Endodermal cell (in vitro differentiated cells): ENCODE measurements at regions not wholly inside any gene's neighbourhood (a gene's known extent, or its start where the extent isn't known, plus 50 kb on each side); places are given as distances from the start of the nearest gene placed in this dataset.

Source experiments
- DNase-seq: peaks from one replicate; pipeline ENCODE4 v3.0.0-alpha.2; 2017
- H3K27ac ChIP-seq: 2 replicates; pipeline ENCODE4 v1.5.1; 2013; ENCODE audit warnings: mild to moderate bottlenecking, low read depth, low read length, moderate library complexity
- H3K27me3 ChIP-seq: 2 replicates; pipeline ENCODE4 v1.6.1; 2013; ENCODE audit warnings: mild to moderate bottlenecking, low read length, moderate library complexity; ENCODE audit not compliant: insufficient read depth, control insufficient read depth, poor library complexity, severe bottlenecking
- H3K36me3 ChIP-seq: 2 replicates; pipeline ENCODE4 v1.7.0; 2013; ENCODE audit warnings: mild to moderate bottlenecking, low read length, moderate library complexity; ENCODE audit not compliant: control insufficient read depth, insufficient read depth
- H3K4me1 ChIP-seq: one replicate; pipeline ENCODE4 v1.7.0; 2013; ENCODE audit warnings: low read length; ENCODE audit not compliant: control insufficient read depth, insufficient read depth
- H3K4me3 ChIP-seq: 2 replicates; pipeline ENCODE4 v1.5.1; 2013; ENCODE audit warnings: mild to moderate bottlenecking, low read length, moderate library complexity
- H3K9ac ChIP-seq: 2 replicates; pipeline ENCODE4 v1.6.1; 2013; ENCODE audit warnings: mild to moderate bottlenecking, low read length, moderate library complexity; ENCODE audit not compliant: poor library complexity, severe bottlenecking; ENCODE audit errors: extremely low read depth
- H3K9me3 ChIP-seq: 2 replicates; pipeline ENCODE4 v1.6.1; 2013; ENCODE audit warnings: mild to moderate bottlenecking, low read length, moderate library complexity; ENCODE audit not compliant: control insufficient read depth
- H3K27ac Mint-ChIP-seq: 2 replicates; pipeline ENCODE4 v1.8.0; 2020; ENCODE audit warnings: mixed read lengths
- H3K27me3 Mint-ChIP-seq: 2 replicates; pipeline ENCODE4 v1.8.0; 2021; ENCODE audit warnings: mild to moderate bottlenecking, mixed read lengths; ENCODE audit not compliant: insufficient read depth
- H3K36me3 Mint-ChIP-seq: 2 replicates; pipeline ENCODE4 v1.8.0; 2020; ENCODE audit warnings: low read depth, mixed read lengths
- H3K4me1 Mint-ChIP-seq: 2 replicates; pipeline ENCODE4 v1.8.0; 2020; ENCODE audit warnings: mixed read lengths
- H3K4me3 Mint-ChIP-seq: 2 replicates; pipeline ENCODE4 v1.8.0; 2020; ENCODE audit warnings: mild to moderate bottlenecking, moderate library complexity, mixed read lengths
- H3K9me3 Mint-ChIP-seq: 2 replicates; pipeline ENCODE4 v1.8.0; 2020; ENCODE audit warnings: mild to moderate bottlenecking, mixed read lengths
- WGBS, 2 experiments: methylation state at CpG; one replicate each; pipeline versions ENCODE4 v1.1.5 to v1.1.7; 2013; ENCODE audit warnings: missing lambda C conversion rate in 2 of 2, mixed read lengths in 1 of 2; ENCODE audit not compliant: insufficient coverage in 1 of 2, insufficient read length in 1 of 2; 5-methylcytosine and 5-hydroxymethylcytosine counted together
- TF ChIP-seq, protein P1 (sequence below): fragments of 200-600 bp; sonication (generic); conservative IDR thresholded peaks from 2 replicates; pipeline ENCODE4 v1.5.0; 2021; ENCODE audit warnings: antibody characterized with exemption, mild to moderate bottlenecking

DNA sequence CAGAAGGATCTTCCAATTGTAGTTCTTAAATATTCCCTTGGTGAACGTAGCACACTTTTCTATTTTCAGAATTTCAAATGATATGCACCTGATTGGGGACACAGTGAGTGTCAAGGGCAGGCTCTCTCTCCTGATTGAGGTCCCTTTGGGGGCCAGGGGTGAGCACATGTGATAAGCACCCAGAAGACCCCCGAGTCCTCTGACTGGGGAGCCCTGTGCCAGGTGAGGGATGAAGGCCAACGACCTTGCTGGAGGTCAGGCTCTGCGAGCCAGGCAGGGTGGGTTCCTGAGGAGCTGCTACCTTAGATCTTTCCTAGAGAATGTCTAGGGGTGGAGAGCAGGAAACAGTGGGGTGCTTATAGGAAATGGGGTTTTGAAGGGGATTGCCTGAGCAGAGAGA is 1253.9 kb downstream of the BRD1 start:
- H3K36me3 ChIP-seq, result no peaks in the 10 kb centered on the region
- peaks cover 22% of the 10 kb centered on the region for H3K27me3 Mint-ChIP-seq
- TF ChIP-seq, protein P1, sequence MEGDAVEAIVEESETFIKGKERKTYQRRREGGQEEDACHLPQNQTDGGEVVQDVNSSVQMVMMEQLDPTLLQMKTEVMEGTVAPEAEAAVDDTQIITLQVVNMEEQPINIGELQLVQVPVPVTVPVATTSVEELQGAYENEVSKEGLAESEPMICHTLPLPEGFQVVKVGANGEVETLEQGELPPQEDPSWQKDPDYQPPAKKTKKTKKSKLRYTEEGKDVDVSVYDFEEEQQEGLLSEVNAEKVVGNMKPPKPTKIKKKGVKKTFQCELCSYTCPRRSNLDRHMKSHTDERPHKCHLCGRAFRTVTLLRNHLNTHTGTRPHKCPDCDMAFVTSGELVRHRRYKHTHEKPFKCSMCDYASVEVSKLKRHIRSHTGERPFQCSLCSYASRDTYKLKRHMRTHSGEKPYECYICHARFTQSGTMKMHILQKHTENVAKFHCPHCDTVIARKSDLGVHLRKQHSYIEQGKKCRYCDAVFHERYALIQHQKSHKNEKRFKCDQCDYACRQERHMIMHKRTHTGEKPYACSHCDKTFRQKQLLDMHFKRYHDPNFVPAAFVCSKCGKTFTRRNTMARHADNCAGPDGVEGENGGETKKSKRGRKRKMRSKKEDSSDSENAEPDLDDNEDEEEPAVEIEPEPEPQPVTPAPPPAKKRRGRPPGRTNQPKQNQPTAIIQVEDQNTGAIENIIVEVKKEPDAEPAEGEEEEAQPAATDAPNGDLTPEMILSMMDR, result no peak
- no peak overlapping the region for H3K27ac ChIP-seq
- no peak overlapping the region for H3K4me3 ChIP-seq
- 92 to 95% methylated on average over 4 of the region's 4 CpGs for WGBS, 2 experiments
- no peaks in the 10 kb centered on the region for H3K4me1 ChIP-seq
- no peaks in the 10 kb centered on the region for H3K27me3 ChIP-seq
- peaks cover 6% of the 10 kb centered on the region for H3K36me3 Mint-ChIP-seq
- H3K9ac ChIP-seq, result no peak overlapping the region
- no peak overlapping the region for H3K4me3 Mint-ChIP-seq
- no peak for DNase-seq
- peaks cover 5% of the 10 kb centered on the region for H3K4me1 Mint-ChIP-seq
- H3K9me3 ChIP-seq, result peaks cover 17% of the 10 kb centered on the region
- H3K27ac Mint-ChIP-seq, result no peak overlapping the region
- H3K9me3 Mint-ChIP-seq, result peaks cover 26% of the 10 kb centered on the region

GRCh38 chr22:48572951-48573350 is 1254.7 kb downstream of the BRD1 start:
- no peak overlapping the region for H3K27ac ChIP-seq
- no peaks in the 10 kb centered on the region for H3K4me1 ChIP-seq
- TF ChIP-seq, protein P1, result no peak
- peaks cover 6% of the 10 kb centered on the region for H3K36me3 Mint-ChIP-seq
- H3K36me3 ChIP-seq, result no peaks in the 10 kb centered on the region
- H3K9ac ChIP-seq, result no peak overlapping the region
- no peak overlapping the region for H3K4me3 Mint-ChIP-seq
- no peak overlapping the region for H3K4me3 ChIP-seq
- DNase-seq, result no peak
- H3K27me3 ChIP-seq, result no peaks in the 10 kb centered on the region
- peaks cover 17% of the 10 kb centered on the region for H3K9me3 ChIP-seq
- WGBS, 2 experiments, result 83 to 92% methylated on average over 3 to 4 of the region's 4 CpGs
- no peak overlapping the region for H3K27ac Mint-ChIP-seq
- peaks cover 26% of the 10 kb centered on the region for H3K27me3 Mint-ChIP-seq
- peaks cover under 1% of the 10 kb centered on the region for H3K4me1 Mint-ChIP-seq
- peaks cover 26% of the 10 kb centered on the region for H3K9me3 Mint-ChIP-seq

DNA sequence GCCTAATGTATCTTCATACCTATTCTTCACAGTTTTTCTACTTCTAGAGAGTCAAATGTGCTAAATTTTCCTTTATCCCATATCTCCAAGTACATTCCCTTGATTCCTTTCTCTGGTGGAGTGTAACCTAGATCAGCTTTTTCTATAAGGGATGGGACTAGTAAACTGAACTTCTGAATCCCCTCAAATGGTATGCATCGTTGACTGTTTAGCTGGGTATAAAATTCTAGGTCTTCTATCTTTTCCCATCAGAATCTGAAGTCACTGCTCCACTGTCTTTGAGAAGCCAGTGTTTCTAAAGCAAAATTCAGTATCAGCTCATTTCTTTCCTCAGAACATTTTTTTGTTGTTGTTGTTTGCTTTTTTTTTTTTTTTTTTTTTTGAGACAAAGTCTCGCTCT is 1256.8 kb downstream of the BRD1 start:
- TF ChIP-seq, protein P1, result no peak
- no peak overlapping the region for H3K27ac Mint-ChIP-seq
- Histone ChIP-seq H3K9me3 (peaks cover 17% of the 10 kb centered on the region), H3K27me3 (no peaks in the 10 kb centered on the region), H3K9ac (no peak overlapping the region), H3K4me1 (no peaks in the 10 kb centered on the region), H3K27ac (no peak overlapping the region), H3K4me3 (no peak overlapping the region), H3K36me3 (no peaks in the 10 kb centered on the region)
- H3K4me1 Mint-ChIP-seq, result peaks cover 2% of the 10 kb centered on the region
- peaks cover 6% of the 10 kb centered on the region for H3K36me3 Mint-ChIP-seq
- no peak overlapping the region for H3K4me3 Mint-ChIP-seq
- WGBS, 2 experiments, result 98 to 100% methylated on average over 1 to 2 of the region's 2 CpGs
- peaks cover 29% of the 10 kb centered on the region for H3K27me3 Mint-ChIP-seq
- peaks cover 26% of the 10 kb centered on the region for H3K9me3 Mint-ChIP-seq
- no peak for DNase-seq
